HG02678 (cell line): ENCODE measurements at regions not wholly inside any gene's neighbourhood (a gene's known extent, or its start where the extent isn't known, plus 50 kb on each side); places are given as distances from the start of the nearest gene placed in this dataset.

Source experiments
- ATAC-seq: cut with Tn5 transposase; IDR thresholded peaks from one replicate; pipeline ENCODE4 v1.9.1; 2021; ENCODE audit warnings: mild to moderate bottlenecking, moderate library complexity; ENCODE audit not compliant: unreplicated experiment

DNA sequence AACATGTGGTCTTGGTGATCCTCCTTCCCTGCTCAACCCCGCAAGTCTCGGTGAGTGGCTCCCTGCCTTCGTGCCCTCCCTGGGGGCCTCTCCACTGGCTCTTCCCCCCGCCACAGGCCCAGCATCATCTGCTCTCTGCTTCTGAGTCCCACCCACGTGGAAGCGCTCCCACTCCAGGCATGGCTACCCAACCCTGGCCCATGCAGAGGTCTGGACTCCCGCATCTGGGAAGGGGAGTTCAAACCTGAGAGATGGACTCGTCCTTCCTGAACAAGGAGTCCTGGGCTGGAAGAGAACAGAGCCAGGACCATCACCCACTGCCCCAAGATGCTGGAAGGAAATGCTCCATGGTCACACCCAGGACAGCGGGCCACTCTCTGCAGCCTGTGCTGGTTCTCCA, 90.8 kb downstream of the DHCR7 start:
- ATAC-seq, result no peak

GRCh38 chr11:71356904-71357303, 91.3 kb downstream of the DHCR7 start:
- no peak for ATAC-seq

DNA sequence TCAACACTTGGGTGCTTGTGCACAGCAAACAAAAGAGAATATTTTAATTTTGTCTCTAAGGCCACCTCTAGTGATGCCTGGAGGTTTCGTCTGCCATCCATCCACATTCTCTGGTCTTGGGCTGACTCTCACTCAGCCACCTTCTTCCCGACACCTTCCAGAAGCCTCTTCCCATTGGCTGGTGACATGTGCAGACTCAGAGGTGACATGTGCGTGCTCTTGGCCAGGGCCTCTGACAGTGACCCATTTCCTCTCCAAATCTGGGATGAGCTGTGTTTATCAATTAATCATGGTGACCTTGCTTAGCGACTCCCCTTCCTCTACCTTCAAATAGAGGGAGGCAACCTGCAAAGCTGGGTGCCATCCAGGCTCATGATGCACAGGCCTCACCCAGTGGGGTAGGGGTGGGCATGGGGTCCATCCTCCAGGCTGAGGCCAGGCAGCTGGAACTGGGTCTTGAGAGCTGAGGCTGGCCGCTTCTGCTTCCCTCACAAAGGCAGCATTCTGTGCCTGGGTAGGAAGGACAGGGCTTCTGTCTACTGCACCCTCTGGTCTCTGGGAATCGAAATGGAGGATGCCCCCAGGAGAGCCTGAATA, 91.8 kb downstream of the DHCR7 start:
- ATAC-seq, result no peak

GRCh38 chr11:71355281-71355680, 92.9 kb downstream of the DHCR7 start:
- no peak for ATAC-seq

GRCh38 chr11:71354394-71355105, 93.6 kb downstream of the DHCR7 start:
- no peak for ATAC-seq

DNA sequence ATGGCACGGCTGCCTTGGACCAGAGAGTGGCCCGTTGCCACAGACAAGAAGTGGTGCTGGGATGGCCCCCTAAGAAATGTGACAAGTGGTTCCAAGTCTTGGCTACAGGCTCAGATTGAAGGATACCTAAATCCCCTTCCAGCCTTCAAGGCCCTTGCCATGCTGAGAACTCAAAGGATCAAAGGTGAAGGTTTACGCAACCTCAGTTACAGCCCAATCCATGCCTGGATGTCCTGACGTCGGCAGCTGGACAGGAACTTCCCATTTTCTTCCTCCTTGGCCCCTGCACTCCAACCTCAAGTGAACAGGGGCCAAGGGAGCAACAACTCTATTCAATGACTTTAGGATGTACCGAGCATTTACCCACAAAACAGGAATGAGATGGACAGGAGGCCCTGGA, 95.4 kb downstream of the DHCR7 start:
- ATAC-seq, result no peak

DNA sequence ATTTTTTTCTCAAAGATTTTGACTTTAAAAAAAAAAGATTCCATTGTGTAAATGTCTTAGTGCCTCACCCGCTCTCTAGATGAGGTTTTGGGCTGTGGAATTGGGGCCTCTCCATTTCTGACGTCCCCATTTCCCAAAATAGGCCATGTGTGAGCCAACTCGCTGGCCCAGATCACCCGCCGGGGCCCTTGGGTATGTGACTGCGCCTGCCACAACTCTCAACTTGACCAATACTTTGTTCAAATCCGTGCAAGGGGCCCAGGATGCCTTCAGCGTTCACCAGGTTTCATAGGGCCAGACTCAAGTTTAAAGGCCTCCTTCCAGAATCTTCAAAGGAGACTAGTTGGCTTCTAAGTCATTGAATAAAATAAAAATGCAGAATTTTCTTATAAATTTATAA, 96.0 kb downstream of the DHCR7 start:
- ATAC-seq, result no peak

DNA sequence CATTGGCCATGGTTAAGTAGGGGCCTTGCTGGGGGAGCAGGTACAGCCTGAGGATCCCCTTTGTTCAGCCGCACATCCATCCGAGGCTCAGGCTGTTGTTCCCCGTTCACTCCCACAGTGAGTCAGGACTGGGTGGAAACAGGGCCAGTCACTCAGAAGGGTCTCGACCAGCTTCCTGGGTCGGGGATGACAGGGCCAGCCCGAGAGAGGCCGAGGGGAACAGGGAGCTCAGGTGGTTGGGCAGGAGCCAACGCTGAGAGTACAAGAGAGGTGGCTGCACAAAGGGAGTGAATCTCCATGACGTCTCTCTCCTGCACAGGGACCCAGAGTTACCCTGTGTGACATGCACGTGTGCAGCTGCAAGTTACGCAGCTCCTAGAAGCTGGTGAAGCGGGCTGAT, 97.2 kb upstream of the SHANK2 start:
- no peak for ATAC-seq

DNA sequence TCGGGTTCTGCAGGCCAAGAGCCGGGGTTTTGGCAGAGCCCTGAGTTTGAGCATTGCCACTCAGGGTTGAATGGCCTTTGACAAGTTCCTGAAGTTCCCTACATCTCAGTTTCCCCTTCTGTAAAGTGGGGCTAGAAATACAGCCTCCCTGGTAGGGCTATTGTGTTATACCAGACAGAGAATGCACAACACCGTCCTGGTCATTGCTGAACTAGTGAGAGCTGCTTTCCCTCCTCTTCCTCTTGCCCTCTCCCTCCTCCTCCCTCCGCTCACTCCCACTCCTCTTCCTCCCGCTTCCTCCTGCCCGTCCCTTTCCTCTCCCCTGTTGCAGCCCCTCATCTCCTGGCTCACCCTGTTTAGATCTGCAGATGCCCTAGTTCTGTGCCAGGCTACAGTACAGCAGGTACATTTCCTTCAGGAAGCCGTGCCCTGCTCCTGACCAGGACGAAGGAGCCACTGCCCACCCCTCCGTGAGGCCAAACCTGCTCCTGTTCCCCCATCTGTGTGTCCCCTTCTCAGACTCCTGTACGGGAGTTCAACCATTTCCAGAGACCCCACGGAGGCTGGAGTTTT, 91.5 kb upstream of the SHANK2 start:
- ATAC-seq, result no peak

DNA sequence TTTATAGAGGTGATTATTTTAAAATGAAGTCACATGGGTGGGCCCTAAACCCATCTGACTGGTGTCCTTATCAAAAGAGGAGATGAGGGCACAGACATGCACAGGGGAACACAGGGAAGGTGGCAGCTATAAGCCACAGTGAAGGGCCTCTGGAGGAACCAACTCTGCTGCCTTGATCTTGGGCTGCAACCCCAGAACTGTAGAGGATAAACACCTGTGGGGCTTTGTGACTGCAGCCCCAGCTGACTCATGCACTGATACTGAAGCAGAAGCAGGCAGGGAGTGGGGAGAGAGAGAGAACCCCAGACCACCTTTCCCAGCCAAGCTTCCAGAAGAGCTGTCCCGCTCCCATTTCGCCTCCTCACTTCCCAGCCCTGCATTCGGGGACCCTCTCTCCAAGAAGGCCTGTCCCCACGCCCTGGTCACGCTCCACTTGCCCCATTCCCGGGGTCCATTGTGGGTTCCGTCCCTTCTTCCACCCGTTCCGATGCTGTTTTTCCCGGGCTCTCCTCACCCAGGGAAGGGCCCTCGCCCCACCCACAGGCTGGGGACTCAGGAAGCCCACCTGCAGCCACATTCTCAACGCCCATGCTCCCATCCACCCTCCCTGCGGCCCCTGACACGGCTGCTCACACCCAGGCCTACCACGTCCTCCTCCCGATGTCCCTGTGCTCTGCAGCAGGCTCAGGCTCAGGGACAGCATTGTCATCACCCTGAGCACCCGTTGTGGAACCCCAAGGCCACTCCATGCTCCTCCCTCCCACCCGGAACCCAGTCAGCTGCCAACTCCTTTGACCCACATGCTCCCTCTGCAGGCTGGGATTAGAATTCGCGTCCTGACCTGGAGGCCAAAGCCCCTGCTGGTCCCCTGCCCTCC, 90.8 kb upstream of the SHANK2 start:
- ATAC-seq, result no peak

DNA sequence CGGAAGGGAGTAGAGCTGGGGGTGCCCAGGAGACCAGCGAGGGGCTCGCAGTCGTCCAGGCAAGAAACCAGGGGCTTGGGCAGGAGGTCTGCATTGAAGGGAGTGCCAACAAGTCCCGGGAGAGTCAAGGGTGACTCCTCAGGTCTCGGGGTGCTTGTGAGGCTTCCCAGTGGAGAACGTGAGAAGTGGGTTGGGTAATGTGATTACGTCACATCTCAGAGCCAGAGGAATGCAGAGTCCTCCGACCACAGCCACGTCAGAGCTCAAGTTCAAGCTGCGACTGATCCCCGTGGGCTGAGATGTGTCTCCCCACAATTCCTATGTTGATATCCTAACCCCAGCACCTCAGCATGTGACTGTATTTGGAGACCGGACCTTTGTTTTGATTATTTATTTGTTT, 89.7 kb upstream of the SHANK2 start:
- no peak for ATAC-seq

GRCh38 chr11:71341596-71341995, 89.2 kb upstream of the SHANK2 start:
- ATAC-seq, result no peak

GRCh38 chr11:71341173-71341572, 88.8 kb upstream of the SHANK2 start:
- ATAC-seq, result no peak

- ATAC-seq, result no peak
Measured at GRCh38 chr11:71340086-71340606, 87.8 kb upstream of the SHANK2 start.

DNA sequence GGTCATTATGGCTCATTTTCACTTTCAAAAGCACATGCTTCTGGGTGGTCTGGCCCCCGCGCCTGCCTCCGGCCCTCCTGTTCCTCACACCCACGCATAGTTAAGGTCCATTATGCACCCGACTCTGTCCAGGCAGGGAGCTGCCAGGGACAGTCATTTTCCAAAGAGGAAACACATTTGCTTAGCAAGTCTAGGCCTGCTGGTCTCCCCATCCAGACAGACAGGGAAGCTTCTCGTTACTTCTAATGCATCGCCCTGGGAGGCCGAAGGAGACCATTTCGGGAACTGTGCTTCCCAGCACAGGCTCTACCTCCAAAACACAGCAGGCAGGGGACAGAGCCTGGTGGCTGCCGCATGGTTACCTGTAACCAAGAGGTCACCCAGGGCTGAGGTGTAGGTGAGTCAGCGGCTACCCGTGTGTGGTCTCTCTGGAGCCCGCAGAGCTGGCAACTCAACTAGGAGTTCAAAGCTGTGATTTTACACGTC, 87.1 kb upstream of the SHANK2 start:
- no peak for ATAC-seq

- no peak for ATAC-seq
Measured at GRCh38 chr11:71338801-71339395, 86.5 kb upstream of the SHANK2 start.

DNA sequence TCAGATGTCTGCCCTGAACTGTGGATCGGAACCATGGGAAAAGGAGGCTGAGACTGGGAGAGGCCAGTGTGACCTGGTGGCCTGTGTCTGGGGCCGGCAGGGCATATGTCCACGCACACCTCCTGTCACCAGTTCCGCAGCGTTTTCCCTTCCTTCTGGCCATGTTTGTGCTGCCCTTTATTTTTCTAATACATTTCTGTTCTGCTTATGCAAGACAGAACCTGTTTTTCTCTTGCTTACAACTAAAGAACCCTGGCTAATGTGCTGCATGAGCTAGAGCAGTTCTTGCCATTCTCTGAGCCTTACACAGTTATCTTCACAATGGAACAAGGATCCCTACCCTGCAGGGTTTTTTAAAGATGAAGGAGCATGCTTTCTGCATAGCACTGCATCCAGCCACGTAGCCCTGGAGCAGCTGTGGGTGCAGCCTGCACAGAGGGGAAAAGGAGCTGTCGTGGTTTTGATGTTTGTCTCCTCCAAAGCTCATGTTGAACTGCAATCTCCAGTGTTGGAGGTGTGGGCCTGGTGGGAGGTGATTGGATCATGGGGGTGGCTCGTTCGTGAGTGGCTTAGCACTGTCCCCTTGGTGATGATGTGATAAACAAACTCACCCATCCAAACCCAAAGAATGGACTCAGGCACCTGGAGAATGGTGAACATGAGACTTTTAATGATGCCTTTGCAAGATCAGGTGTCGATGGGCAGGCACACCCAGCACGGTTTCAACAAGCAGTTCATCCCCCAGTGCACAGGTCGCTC, 84.8 kb upstream of the SHANK2 start:
- ATAC-seq, result no peak

DNA sequence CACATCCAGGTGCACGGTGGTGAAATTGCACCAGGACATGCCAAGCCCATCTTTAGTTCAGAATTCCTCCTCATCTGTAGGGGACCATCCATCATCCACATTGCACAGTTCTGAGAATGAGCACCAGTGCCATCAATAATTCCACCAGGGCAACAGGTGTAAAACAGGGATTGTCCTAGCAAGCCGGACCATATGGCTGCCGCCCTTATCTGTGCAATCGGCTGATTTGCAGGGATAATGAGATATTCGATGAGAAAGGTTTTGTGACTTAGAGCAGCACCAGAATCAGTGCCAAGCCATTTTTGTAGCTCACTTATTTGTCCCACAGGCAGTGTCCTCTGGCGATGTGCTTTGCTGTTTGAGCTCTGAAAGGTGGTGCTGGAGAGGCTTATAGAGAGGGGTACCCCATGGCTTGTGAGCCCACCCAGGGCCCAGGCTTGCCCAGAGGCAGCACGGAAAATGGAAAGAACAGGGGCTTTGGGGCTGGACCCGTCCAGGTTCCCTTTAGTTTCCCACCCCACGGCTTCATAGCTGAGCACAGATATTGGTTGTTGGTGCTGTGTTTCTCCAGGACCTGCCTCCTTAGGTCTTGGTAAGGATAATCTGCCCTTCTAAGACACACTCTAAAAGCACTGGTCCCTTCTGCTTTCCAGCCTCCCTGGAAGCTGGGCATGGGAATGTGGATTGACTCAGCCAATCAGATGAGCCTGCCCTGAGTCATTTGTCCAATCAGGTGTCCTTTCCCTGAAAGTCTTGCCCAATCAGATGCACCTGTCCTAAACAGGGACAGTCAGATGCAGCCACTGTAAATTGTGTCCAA, 84.0 kb upstream of the SHANK2 start:
- no peak for ATAC-seq

- no peak for ATAC-seq
Measured at GRCh38 chr11:71335371-71335770, 83.0 kb upstream of the SHANK2 start.
